NCI-H1105 treated with DMSO at 0.1 percent for 48 hours (cell line): ENCODE measurements at regions not wholly inside any gene's neighbourhood (a gene's known extent, or its start where the extent isn't known, plus 50 kb on each side); places are given as distances from the start of the nearest gene placed in this dataset.
"Not testable (repeated sequence)": the region's sequence is repeated elsewhere in the genome, so short reads cannot be mapped to it uniquely, and the experiment has no call there.

ENCODE experiments used
- DNase-seq: peaks from one replicate; lab custom pipeline; 2025; lab: John Stamatoyannopoulos, UW

DNA sequence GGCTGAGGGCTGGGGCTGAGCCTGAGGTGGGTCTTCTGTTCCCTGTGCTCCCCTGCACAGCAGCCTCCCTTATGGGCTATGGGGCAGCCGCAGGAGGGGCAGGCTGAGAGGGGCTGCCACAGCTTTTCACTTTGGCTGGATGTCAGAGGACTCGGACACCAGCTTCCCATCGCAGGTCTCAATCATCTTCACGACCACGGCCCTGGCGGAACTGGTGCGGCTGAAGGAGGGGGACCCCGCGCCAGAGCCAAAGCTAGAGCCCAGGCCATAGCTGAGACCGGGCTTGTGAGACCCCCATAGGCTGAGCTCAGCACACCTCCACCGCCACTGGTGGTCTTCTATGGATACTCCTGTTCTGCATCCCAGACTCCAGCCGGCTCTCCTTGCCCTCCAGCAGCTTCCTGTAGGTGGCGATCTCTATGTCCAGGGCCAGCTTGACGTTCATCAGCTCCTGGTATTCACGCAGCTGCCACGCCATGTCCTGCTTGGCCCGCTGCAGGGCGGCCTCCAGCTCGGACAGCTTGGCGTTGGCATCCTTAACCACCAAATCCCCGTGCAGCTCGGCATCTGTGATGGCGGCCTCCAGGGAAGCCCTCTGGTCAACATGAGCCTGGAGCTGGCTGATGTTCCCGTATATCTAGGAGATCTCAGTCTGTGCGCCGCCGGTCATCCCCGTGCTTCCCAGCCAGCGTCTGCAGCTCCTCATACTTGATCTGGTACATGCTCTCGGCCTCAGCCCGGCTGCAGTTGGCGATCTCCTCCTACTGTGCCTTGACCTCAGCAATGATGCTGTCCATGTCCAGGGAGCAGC lies 181.7 kb upstream of the SYNPR start:
- no peak for DNase-seq

DNA sequence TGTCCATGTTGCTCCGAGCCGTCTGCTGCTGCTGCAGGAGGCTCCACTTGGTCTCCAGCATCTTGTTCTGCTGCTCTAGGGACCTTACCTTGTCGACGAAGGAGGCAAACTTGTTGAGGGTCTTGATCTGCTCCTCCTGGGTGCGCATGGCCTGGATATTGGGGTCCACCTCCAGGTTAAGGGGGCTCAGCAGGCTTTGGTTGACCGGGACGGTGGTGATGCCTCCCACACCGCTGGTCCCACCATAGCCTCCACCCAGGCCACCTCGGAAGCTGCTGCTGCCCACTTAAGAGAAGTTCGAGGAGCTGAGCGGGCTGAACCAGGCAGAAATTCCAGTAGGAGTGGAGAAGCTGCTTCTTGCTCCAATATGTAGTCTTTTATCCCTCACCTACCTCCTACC lies 180.7 kb upstream of the SYNPR start:
- DNase-seq = no peak

DNA sequence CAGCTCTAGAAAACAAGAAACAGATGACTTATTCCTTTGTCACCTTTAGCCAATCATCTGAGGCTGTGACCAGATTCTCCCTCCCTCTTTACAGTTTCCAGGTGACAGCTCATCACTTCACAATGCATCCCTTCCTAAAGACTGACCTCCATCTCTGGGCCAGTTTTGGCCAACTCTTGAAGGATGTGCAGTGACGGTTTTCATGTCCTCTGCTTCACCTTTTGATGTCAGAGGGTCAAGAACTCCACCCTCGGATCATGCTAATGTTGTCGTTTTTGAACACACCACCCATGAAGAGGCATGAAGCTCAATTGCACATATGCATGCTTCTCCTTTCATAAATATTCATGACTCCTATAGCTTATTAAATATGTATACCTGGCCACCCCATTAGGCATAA lies 161.2 kb upstream of the SYNPR start:
- DNase-seq = no peak

DNA sequence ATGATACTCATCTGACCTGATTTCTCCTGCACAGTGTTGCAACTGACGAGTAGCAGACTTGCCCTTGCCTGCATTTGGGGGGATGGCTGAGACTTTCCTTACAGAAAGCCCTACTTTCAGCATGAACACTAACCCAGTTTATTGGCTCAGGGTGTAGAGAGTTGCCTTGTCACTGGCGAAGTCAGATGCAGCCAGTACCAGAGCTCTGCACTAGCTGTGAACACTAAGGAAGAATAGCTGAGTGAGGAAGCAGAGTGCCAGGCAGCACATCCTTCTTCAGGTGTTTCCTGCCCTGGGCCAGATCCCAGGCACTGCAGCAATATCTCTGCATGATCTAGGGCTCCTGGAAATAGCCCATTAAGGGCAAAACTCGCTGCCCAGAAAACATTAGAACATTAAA lies 154.0 kb upstream of the SYNPR start:
- no peak for DNase-seq

DNA sequence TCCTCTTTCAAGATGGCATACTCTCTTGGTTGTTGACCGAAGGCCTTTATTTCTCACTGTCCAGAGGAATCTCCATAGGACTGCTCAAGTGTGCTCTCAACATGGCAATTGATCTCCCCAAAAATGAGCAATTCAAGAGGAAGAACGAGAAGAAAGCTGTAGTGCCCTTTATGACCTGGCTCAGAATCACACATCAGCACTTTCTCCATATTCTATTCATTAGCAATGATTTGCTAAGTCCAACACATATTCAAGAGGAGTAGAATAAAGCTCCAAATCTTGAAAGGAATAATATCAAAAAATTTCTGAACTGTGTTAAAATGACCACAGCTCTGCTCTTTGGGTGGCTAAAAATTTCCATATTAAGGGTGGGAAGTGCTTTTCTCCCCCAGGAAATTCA lies 151.6 kb upstream of the SYNPR start:
- DNase-seq = no peak

DNA sequence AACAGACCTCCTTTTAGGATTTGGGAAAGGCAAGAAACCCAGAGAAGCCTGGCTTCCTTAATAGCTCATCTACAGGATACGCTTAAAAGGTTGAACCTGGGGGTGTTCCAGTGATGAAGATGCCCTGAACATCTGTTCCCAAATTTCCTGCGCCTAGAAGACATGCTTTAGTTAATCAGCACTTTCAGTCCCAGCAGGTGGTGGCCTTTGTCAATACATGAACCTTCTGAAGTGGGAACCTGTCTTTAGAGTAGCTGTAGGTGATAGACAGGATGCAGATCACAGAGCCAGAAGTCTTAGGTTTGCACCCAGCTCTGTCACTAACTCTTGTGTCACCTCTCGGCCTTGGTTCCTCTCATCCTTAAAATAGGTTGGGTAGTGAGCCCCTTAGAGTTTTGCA lies 149.7 kb upstream of the SYNPR start:
- no peak for DNase-seq

DNA sequence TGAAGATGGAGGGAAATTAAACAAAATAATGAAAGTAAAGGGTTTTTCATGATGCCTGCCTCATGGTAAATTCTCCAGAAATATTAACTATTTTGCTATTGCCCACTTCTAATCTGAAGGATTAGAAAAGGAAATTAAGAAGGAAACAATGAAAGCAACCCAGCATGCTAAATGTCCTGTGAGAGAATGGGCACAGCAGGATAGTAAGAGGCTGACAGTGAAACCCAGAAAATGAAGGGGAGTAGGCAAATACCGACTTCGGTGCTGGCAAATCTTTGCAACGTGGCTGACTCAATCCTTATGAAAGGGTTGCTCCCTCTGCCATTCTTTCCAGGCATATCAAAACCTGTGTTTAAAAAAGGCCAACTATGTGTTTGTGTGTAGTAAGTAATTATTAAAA lies 147.5 kb upstream of the SYNPR start:
- no peak for DNase-seq

DNA sequence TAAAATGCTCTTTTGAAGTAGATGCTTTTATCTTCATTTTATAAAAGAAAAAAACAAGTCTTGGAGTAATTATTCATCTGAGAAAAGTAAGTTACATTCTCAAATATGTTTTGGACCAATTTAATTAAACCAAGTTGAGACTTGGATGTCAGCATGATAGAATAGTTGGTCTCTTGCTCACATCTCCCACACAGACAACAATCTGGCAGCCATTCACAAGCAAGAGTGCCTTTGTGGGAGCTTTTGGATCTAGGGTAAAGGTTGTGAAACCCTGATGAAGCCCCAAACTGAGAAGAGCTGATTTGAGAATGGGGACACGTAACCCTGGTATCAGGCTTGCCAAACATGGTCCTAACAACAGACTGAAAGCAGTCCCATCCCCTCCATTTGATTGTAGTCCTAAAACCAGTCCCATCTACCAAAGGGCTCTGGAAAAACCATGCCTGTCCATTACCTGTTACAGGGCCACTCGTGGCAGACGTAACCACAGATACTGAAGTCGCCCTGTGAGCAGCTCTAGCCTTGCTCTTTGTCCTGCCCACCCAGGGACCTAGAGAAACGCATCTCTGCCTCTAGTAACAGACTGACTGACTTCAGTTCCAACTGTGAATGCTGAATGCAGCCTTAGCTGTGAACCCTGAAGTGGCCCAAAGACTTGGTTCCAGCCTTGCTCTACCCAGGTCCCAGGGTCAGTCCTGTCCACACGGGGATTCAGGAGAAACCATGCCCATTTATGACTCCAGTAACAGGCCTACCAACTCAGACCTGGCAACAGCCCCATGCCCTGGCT lies 145.5 kb upstream of the SYNPR start:
- DNase-seq = no peak

DNA sequence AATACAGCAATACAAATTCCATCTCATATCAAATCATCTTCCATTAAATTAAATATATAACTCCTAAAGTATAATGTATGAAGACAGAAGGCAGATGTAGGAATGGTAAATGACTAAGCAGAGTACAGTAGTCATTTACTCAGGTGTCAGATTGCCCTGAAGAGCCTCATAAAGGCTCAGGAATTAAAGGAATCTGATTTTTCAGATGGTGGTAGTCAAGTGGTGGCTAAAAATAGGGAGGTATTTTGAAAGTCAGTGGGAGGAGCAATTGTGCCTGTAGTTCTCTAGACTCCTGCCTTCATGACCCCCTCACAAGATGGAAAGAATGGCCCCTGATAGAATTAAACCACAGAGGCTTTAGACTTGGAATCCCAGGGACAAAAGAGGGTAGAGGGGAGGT lies 142.7 kb upstream of the SYNPR start:
- DNase-seq = no peak

DNA sequence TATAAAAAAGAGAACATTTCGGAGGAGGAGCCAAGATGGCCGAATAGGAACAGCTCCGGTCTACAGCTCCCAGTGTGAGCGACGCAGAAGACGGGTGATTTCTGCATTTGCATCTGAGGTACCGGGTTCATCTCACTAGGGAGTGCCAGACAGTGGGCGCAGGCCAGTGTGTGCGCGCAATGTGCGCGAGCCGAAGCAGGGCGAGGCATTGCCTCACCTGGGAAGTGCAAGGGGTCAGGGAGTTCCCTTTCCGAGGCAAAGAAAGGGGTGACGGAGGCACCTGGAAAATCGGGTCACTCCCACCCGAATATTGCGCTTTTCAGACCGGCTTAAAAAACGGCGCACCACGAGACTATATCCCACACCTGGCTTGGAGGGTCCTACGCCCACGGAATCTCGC lies 141.9 kb upstream of the SYNPR start:
- not testable (repeated sequence) for DNase-seq

DNA sequence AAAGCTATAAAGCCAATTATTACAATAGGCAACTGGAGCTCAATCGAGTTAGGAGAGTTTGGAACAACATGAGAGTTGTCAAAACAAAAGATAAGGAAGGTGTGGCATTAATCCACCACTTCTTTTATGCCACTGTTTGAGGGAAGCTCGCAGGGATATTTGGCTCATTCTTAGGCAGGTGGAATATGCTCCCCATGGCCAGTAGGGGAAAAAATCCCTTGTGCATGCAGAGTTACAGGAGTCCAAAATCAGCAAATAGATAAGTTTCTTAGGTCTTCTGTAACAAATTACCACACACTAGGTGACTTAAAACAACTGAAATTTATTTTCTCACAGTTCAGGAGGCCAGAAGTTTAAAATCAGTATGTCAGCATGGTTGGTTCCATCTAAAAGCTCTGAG lies 135.4 kb upstream of the SYNPR start:
- no peak for DNase-seq

DNA sequence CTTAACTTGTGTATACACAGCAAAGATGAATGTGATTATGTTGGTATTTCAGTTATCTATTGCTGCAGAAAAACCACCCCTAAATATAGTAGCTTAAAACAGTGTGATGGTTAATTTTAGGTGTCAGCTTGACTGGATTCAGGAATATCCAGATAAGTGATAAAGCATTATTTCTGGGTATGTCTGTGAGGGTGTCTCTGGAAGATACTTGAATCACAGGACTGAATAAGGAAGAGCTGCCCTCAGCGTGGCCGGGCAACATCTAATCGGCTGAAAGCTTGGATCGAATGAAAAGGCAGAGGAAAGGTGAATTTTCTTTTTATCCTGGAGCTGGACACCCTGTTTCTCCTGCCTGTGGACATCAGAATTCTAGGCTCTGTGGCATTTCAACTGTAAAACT lies 132.0 kb upstream of the SYNPR start:
- no peak for DNase-seq

DNA sequence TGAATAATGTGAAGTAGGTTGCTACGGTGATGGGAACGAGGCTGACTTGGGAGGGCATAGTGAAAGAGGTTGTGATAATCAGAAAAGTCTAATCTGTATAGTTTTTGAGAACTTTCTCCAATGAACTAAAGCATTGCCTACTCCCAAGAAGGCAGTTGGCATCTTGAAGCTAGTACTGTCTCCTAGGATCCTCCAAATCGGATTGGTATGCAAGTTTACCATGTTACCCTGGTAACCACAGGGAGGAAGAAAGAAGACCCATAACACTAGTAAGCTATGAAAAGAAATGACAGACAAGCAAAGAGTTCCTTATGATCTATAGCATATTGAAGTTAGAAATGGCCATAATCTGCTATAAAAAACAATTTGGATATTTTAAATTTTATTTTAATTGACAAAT lies 127.2 kb upstream of the SYNPR start:
- DNase-seq = no peak

DNA sequence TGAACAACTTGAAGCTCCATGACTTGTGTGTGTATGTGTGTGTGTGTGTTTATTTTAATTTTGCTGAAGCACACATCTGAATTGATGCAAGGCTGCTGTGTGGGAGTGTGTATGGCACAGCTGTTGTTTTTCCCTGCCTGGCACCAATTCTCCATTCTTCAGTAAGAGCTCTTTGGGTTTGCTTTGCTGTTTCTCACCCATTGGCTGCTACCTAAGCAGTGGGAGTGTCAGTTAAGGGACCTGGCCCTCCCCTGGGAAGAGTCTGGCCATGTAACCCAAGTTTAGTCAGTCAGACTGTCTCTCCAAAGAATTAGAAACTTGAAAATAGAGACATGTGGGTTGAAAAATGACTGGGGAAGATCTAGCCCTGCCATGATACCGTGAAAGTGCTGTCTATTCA lies 126.2 kb upstream of the SYNPR start:
- DNase-seq = no peak

DNA sequence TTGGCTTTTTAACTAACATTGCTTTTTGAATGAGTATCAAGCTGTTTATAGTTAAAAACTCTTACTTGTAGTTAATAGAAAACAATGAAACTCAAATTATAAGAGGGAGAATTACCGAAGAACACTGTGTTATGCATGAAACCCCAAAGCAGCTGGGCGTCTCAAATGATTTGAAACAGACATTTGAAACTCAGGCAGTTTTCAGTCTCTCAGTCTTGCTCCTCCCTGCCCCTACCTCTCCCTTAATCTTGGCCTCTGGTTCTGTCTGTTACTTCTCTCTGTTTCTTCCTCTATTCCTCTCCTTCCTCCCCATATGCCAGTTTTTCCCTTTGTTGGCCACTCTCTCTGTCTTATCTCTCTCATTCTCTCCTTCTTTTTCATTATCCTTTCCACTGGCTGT lies 118.3 kb upstream of the SYNPR start:
- no peak for DNase-seq

DNA sequence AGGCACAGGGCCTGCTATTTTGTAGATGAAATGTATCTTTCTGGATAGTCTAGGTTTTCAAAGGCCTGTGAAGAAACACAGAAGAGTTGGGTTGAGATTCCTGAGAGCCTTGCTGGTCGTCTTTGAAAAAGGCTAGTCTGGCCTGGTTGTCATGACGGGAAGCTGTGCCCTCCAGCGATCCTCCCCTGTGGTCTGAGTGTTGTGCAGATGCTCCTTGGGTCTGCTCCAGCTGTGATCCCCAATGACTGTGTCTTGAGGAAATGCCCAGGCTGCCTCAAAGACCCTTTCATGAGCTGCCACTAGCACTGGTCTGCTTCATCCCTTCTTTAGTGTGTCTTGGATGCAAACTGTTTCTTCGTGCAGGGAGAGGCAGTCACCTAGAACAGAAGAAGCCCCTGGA lies 111.0 kb upstream of the SYNPR start:
- DNase-seq = no peak

DNA sequence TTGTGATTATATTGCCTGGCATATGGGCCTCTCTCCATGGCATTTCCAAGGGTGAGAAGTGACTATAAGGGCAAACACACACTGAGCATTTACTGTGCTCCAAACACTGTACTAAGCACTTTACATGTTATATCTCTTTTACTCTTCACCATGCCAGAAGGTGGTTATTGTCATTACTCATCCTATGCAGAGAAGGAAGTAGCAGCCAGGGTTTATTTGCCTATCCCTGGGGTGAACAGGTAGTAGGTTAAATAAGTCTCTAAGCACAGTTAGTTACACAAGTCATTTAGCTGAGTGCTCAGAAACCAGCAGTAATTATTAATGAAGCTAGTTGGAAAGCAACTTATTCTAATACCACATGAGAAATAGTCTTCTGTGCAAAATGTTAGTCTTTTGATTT lies 109.9 kb upstream of the SYNPR start:
- no peak for DNase-seq

DNA sequence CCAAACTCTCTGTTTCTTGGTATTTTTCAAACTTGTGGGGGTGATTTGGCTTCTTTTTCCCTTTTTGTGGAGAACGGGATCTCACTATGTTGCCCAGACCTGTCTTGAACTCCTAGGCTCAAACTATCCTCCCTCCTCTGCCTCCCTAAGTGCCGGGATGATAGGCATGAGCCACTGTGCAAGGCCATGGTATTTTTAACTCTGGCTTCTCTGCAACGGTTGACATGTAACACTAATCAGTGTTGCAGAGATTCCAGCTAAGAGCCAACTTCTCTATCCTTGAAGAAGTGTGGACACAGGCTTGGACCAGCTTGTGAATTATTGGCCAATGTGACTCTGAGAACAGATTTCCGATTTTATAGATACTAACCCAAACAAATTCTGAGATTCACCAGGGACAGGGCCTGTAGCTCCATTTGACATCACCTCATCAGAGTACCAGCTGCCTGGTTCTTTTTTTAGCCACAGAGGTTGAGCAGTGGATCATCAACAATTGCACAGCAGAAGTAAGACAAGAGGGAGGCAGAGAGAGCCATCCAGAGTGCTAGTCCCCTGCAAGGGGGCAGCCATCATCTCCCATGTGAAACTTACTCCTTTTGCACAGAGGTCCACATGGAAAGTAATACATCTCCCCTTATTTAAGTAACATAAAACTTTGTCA lies 98.1 kb upstream of the SYNPR start:
- no peak for DNase-seq

DNA sequence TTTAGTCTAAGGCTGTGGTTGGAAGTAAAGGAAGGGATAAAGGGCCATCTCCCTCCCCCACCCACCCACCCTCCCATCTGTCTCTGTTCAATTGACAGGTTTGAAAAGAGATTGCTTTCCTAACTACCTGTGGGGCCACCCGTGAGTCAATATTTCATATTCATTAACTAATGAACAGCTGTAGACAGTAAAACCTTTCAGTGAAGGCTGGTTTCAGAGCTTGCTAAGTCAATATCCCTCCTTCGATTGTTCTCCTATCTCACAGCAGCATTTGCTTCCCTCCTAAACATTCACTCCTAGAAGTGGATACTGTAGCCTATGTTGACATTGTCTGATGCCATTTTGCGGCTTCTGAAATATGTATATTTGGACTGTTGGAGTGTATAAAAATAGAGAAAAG lies 85.9 kb upstream of the SYNPR start:
- DNase-seq = peak; percentile 40

DNA sequence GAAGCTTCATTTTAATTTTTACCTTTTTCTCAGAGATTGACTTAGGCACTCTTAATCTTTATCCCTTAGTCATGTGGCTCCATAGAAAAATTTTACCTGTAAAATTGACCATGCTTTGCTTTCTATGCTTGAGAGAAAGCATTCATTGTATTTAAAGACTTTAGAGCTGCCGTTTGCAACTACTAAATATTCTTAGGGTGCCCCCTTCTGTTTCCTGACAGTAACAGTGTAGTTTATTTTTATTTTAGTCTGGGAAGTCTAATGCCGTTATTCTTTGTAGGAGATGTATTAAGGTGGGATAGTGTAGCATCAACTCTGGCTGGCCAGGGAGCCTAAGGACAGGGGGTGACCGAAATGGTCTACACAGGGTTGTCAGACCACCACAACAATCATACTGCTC lies 84.5 kb upstream of the SYNPR start:
- peak; percentile 44 for DNase-seq

DNA sequence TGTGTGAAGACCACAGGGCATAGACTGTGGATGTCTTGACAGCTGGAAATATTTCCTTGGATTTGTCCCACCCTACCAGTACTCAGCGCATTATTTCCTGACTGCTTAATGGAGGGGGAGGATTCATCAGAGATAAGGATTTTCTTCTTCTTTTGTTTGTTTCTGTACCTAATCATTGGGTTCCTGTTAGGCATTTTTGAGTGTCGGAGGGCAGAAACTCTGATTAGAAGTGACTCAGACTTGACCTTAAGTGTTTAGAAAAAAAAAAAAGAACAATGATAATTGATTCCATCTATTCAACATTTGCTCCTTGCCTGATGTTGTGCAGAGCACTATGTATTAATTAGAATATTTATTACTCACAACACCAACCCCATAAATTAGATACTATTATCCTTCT lies 78.5 kb upstream of the SYNPR start:
- DNase-seq = no peak

DNA sequence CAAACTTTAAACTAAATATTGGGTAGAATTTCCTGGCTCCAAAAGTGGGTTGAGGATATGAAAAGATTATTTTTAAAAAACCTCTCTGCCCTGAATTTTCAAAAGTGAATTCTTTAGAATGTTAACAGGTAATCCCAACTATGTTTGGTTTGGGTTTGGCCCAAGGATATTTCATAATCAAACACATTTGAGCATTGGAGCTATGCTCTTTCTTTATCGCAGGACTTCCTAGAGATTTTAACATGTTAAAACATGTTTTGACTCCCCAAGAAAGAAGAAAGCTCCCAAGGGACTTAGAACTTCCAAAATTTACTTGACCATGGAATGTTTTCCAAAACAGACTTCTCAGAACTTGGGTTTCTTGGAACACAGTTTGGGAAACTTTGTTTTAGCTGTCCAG lies 75.6 kb upstream of the SYNPR start:
- DNase-seq = no peak

DNA sequence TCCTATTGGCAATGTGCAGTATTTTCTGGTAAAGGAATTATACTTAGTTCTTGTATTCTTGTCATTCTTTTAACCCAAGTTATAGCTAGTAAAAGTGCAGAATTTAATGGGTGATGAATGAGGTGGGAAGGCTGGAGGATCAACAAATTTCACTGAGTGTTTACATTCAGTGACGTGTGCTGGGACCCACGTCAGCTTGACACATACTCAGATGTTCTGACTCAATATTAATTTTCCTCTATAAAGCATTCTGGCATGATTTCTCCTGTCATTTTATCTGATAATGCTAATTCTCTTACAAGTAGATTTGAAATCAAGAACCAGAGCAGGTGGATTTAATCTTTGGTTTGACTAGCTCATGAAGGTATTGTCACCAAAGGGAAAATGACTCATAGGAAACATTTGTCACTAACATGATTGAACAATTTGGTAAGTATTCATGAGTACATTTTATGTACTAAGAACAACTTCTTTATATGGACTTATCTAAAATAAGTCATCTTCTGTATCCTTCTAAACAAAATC lies 71.0 kb upstream of the SYNPR start:
- no peak for DNase-seq
